IPS-18a (cell line): ENCODE measurements at regions not wholly inside any gene's neighbourhood (a gene's known extent, or its start where the extent isn't known, plus 50 kb on each side); places are given as distances from the start of the nearest gene placed in this dataset.

Experiments used
- H3K27ac ChIP-seq: one replicate; pipeline ENCODE4 v1.5.1; 2013; ENCODE audit warnings: low read length
- H3K27me3 ChIP-seq: one replicate; pipeline ENCODE4 v1.6.1; 2013; ENCODE audit warnings: mild to moderate bottlenecking, low read length; ENCODE audit not compliant: control insufficient read depth, insufficient read depth
- H3K36me3 ChIP-seq: one replicate; pipeline ENCODE4 v1.6.1; 2013; ENCODE audit warnings: low read depth, low read length; ENCODE audit not compliant: control insufficient read depth
- H3K4me1 ChIP-seq: one replicate; pipeline ENCODE4 v1.6.1; 2013; ENCODE audit warnings: low read depth, low read length; ENCODE audit not compliant: control insufficient read depth
- H3K4me3 ChIP-seq: one replicate; pipeline ENCODE4 v1.5.1; 2013; ENCODE audit warnings: low read length
- H3K9ac ChIP-seq: one replicate; pipeline ENCODE4 v1.6.1; 2013; ENCODE audit warnings: mild to moderate bottlenecking, low read length, moderate library complexity
- H3K9me3 ChIP-seq: one replicate; pipeline ENCODE4 v1.6.1; 2013; ENCODE audit warnings: low read depth, low read length; ENCODE audit not compliant: control insufficient read depth

- H3K9ac ChIP-seq, result no peak overlapping the region
- no peaks in the 10 kb centered on the region for H3K36me3 ChIP-seq
- no peaks in the 10 kb centered on the region for H3K27me3 ChIP-seq
- no peak overlapping the region for H3K4me3 ChIP-seq
- H3K4me1 ChIP-seq, result no peaks in the 10 kb centered on the region
- no peaks in the 10 kb centered on the region for H3K9me3 ChIP-seq
- H3K27ac ChIP-seq, result no peak overlapping the region
These were observed 290.2 kb downstream of the SPATA17 start for GRCh38 chr1:217921126-217921904.

GRCh38 chr1:217924924-217925323 is 293.8 kb downstream of the SPATA17 start:
- no peak overlapping the region for H3K4me3 ChIP-seq
- no peaks in the 10 kb centered on the region for H3K9me3 ChIP-seq
- H3K36me3 ChIP-seq, result no peaks in the 10 kb centered on the region
- H3K27me3 ChIP-seq, result no peaks in the 10 kb centered on the region
- no peaks in the 10 kb centered on the region for H3K4me1 ChIP-seq
- no peak overlapping the region for H3K9ac ChIP-seq
- no peak overlapping the region for H3K27ac ChIP-seq

GRCh38 chr1:217929213-217929885 is 298.2 kb downstream of the SPATA17 start:
- H3K27me3 ChIP-seq, result no peaks in the 10 kb centered on the region
- no peak overlapping the region for H3K9ac ChIP-seq
- no peaks in the 10 kb centered on the region for H3K4me1 ChIP-seq
- no peak overlapping the region for H3K4me3 ChIP-seq
- H3K9me3 ChIP-seq, result no peaks in the 10 kb centered on the region
- H3K36me3 ChIP-seq, result no peaks in the 10 kb centered on the region
- no peak overlapping the region for H3K27ac ChIP-seq

- no peaks in the 10 kb centered on the region for H3K27me3 ChIP-seq
- no peaks in the 10 kb centered on the region for H3K4me1 ChIP-seq
- H3K9me3 ChIP-seq, result no peaks in the 10 kb centered on the region
- no peaks in the 10 kb centered on the region for H3K36me3 ChIP-seq
- H3K27ac ChIP-seq, result no peak overlapping the region
- H3K9ac ChIP-seq, result no peak overlapping the region
- no peak overlapping the region for H3K4me3 ChIP-seq
These were observed 312.2 kb downstream of the SPATA17 start for GRCh38 chr1:217943361-217943760.

GRCh38 chr1:217944550-217944949 is 313.4 kb downstream of the SPATA17 start:
- Histone ChIP-seq H3K9me3 (no peaks in the 10 kb centered on the region), H3K27ac (no peak overlapping the region), H3K4me1 (no peaks in the 10 kb centered on the region), H3K9ac (no peak overlapping the region), H3K27me3 (no peaks in the 10 kb centered on the region), H3K4me3 (no peak overlapping the region), H3K36me3 (no peaks in the 10 kb centered on the region)

- no peak overlapping the region for H3K4me3 ChIP-seq
- H3K4me1 ChIP-seq, result no peaks in the 10 kb centered on the region
- H3K27ac ChIP-seq, result no peak overlapping the region
- no peaks in the 10 kb centered on the region for H3K36me3 ChIP-seq
- H3K9me3 ChIP-seq, result no peaks in the 10 kb centered on the region
- H3K9ac ChIP-seq, result no peak overlapping the region
- no peaks in the 10 kb centered on the region for H3K27me3 ChIP-seq
These were observed 315.4 kb downstream of the SPATA17 start for GRCh38 chr1:217946511-217946910.

GRCh38 chr1:217948741-217949140 is 317.6 kb downstream of the SPATA17 start:
- H3K27ac ChIP-seq, result no peak overlapping the region
- no peaks in the 10 kb centered on the region for H3K36me3 ChIP-seq
- no peaks in the 10 kb centered on the region for H3K9me3 ChIP-seq
- H3K4me1 ChIP-seq, result no peaks in the 10 kb centered on the region
- H3K9ac ChIP-seq, result no peak overlapping the region
- H3K4me3 ChIP-seq, result no peak overlapping the region
- no peaks in the 10 kb centered on the region for H3K27me3 ChIP-seq

GRCh38 chr1:217953330-217953729 is 322.2 kb downstream of the SPATA17 start:
- no peak overlapping the region for H3K4me3 ChIP-seq
- H3K27me3 ChIP-seq, result no peaks in the 10 kb centered on the region
- no peaks in the 10 kb centered on the region for H3K9me3 ChIP-seq
- H3K27ac ChIP-seq, result no peak overlapping the region
- peaks cover 5% of the 10 kb centered on the region for H3K4me1 ChIP-seq
- H3K9ac ChIP-seq, result no peak overlapping the region
- no peaks in the 10 kb centered on the region for H3K36me3 ChIP-seq

GRCh38 chr1:217953922-217954321 is 322.8 kb downstream of the SPATA17 start:
- Histone ChIP-seq H3K4me3 (no peak overlapping the region), H3K4me1 (peaks cover 5% of the 10 kb centered on the region), H3K9ac (no peak overlapping the region), H3K36me3 (no peaks in the 10 kb centered on the region), H3K27ac (no peak overlapping the region), H3K9me3 (no peaks in the 10 kb centered on the region), H3K27me3 (no peaks in the 10 kb centered on the region)

- Histone ChIP-seq H3K9me3 (no peaks in the 10 kb centered on the region), H3K27ac (no peak overlapping the region), H3K36me3 (no peaks in the 10 kb centered on the region), H3K9ac (no peak overlapping the region), H3K27me3 (no peaks in the 10 kb centered on the region), H3K4me1 (peaks cover 5% of the 10 kb centered on the region), H3K4me3 (no peak overlapping the region)
These were observed 324.6 kb downstream of the SPATA17 start for GRCh38 chr1:217955723-217956122.

- Histone ChIP-seq H3K4me1 (no peaks in the 10 kb centered on the region), H3K4me3 (no peak overlapping the region), H3K27ac (no peak overlapping the region)
These were observed 319.8 kb upstream of the RRP15 start for GRCh38 chr1:217965156-217965786.

More at GRCh38 chr1:217965156-217965786, 319.8 kb upstream of the RRP15 start:
- Histone ChIP-seq H3K27me3 (no peaks in the 10 kb centered on the region), H3K9ac (no peak overlapping the region), H3K36me3 (no peaks in the 10 kb centered on the region), H3K9me3 (no peaks in the 10 kb centered on the region)
